Breast epithelium (tissue), 3 donors: ENCODE measurements at regions not wholly inside any gene's neighbourhood (a gene's known extent, or its start where the extent isn't known, plus 50 kb on each side); places are given as distances from the start of the nearest gene placed in this dataset.

ENCODE experiments used
- CTCF ChIP-seq, 3 donors: fragments of 450-650 bp; IDR thresholded peaks; one replicate each; pipeline ENCODE4 v1.5.1; 2016 to 2017; ENCODE audit warnings: antibody characterized with exemption in 3 of 3, mild to moderate bottlenecking in 3 of 3, moderate library complexity in 3 of 3
- POLR2A ChIP-seq: fragments of 450-650 bp; IDR thresholded peaks from one replicate; pipeline ENCODE4 v1.6.1; 2016; ENCODE audit warnings: antibody characterized with exemption, mild to moderate bottlenecking, moderate library complexity

- TF ChIP-seq CTCF (IDR thresholded peaks at IDR 0.05): no peak
- no peak for TF ChIP-seq POLR2A
These were observed 478.7 kb downstream of the DMAC1 start for GRCh38 chr9:7320841-7321240.
